GM12878 (cell line): ENCODE measurements at regions not wholly inside any gene's neighbourhood (a gene's known extent, or its start where the extent isn't known, plus 50 kb on each side); places are given as distances from the start of the nearest gene placed in this dataset.

Experiments
- ATAC-seq: fragments of 200-7000 bp; cut with Tn5 transposase; 3 replicates; pipeline ENCODE4 v1.9.1; 2020; ENCODE audit warnings: mild to moderate bottlenecking, moderate library complexity
- BruUV-seq: library from RNA; stranded (reverse); fragments of 400-500 nt; replicated peaks from 2 replicates; lab custom pipeline; 2021; lab: Mats Ljungman, UMichigan
- CTCF ChIA-PET: fragments of 300-600 bp; sonication (Branson Sonifier 250); formaldehyde crosslinking; extraction: SDS; loops from one replicate; lab custom pipeline; 2021; ENCODE audit warnings: inconsistent platforms; lab: Yijun Ruan, JAX
- POLR2A ChIA-PET: fragments of 350-600 bp; formaldehyde crosslinking; extraction: SDS; loops from one replicate; lab custom pipeline; 2021; ENCODE audit warnings: inconsistent platforms; lab: Charles Lee
- RAD21 ChIA-PET: fragments of 300-600 bp; sonication (Branson Sonifier 250); formaldehyde crosslinking; loops from one replicate; lab custom pipeline; 2023; ENCODE audit warnings: antibody characterized with exemption; ENCODE audit not compliant: unreplicated experiment; lab: Charles Lee
- SMC1A ChIA-PET: fragments of 300-600 bp; sonication (Branson Sonifier 250); formaldehyde crosslinking; loops from one replicate; lab custom pipeline; 2023; ENCODE audit not compliant: unreplicated experiment, uncharacterized antibody; lab: Charles Lee
- DNase-seq: peaks from one replicate; pipeline ENCODE4 v3.0.0-alpha.2; 2011; ENCODE audit warnings: low read depth, low spot score
- FAIRE-seq: peaks from 3 replicates; lab custom pipeline; 2011; peaks lifted over from hg19 to GRCh38; lab: Jason Lieb, UNC
- H2AFZ ChIP-seq: 2 replicates; pipeline ENCODE4 v1.6.0; 2011; ENCODE audit warnings: low read depth, low read length, control low read depth; ENCODE audit not compliant: control insufficient read depth
- H3K27ac ChIP-seq: 2 replicates; pipeline ENCODE4 v1.5.1; 2011; ENCODE audit warnings: control low read depth; ENCODE audit not compliant: control insufficient read depth, insufficient read depth
- H3K27me3 ChIP-seq, 2 experiments: replicated peaks in 1 of 2; 2 replicates each; pipeline versions ENCODE4 v1.6.0 to v1.6.1; 2011; ENCODE audit warnings: low read length in 1 of 2; ENCODE audit not compliant: control insufficient read depth in 2 of 2, insufficient read depth in 2 of 2
- H3K36me3 ChIP-seq, 2 experiments: 2 replicates each; pipeline ENCODE4 v1.5.1; 2011; ENCODE audit warnings: low read length in 1 of 2; ENCODE audit not compliant: control insufficient read depth in 2 of 2, insufficient read depth in 2 of 2
- H3K4me1 ChIP-seq: 2 replicates; pipeline ENCODE4 v1.6.1; 2011; ENCODE audit warnings: mild to moderate bottlenecking, low read length, moderate library complexity, mixed read lengths; ENCODE audit not compliant: control insufficient read depth, insufficient read depth
- H3K4me2 ChIP-seq: 2 replicates; pipeline ENCODE4 v1.6.0; 2011; ENCODE audit warnings: control low read depth; ENCODE audit not compliant: control insufficient read depth, insufficient read depth
- H3K4me3 ChIP-seq: fragments of 200-600 bp; sonication (generic); 2 replicates; pipeline ENCODE4 v1.5.1; 2016
- H3K79me2 ChIP-seq: 2 replicates; pipeline ENCODE4 v1.6.0; 2011; ENCODE audit warnings: low read length; ENCODE audit not compliant: control insufficient read depth, insufficient read depth
- H3K9ac ChIP-seq: 2 replicates; pipeline ENCODE4 v1.8.0; 2011; ENCODE audit warnings: low read length, control low read depth, mixed read lengths; ENCODE audit not compliant: control insufficient read depth, insufficient read depth
- H3K9me3 ChIP-seq: replicated peaks from 3 replicates; pipeline ENCODE4 v1.5.1; 2011; ENCODE audit warnings: mild to moderate bottlenecking, low read length; ENCODE audit not compliant: control insufficient read depth, insufficient read depth
- H4K20me1 ChIP-seq: 2 replicates; pipeline ENCODE4 v1.6.0; 2011; ENCODE audit not compliant: control insufficient read depth, insufficient read depth
- BMI1 ChIP-seq: fragments of 450-650 bp; IDR thresholded peaks from 2 replicates; pipeline ENCODE4 v1.6.1; 2016; ENCODE audit warnings: mild to moderate bottlenecking, moderate library complexity, borderline replicate concordance
- CHD1 ChIP-seq: IDR thresholded peaks from 2 replicates; pipeline ENCODE4 v1.6.1; 2012; ENCODE audit warnings: low read depth, low read length, improper control_type of control experiment
- GABPA ChIP-seq: IDR thresholded peaks from 2 replicates; pipeline ENCODE4 v1.6.1; 2014; ENCODE audit warnings: antibody characterized with exemption, low read depth, mild to moderate bottlenecking, inconsistent platforms
- HDAC2 ChIP-seq: fragments of 200-600 bp; sonication (generic); IDR thresholded peaks from 2 replicates; pipeline ENCODE4 v1.6.1; 2017
- MEF2B ChIP-seq: fragments of 450-650 bp; IDR thresholded peaks from 2 replicates; pipeline ENCODE4 v1.6.1; 2018; ENCODE audit warnings: mild to moderate bottlenecking, moderate library complexity; ENCODE audit not compliant: partially characterized antibody, poor library complexity, severe bottlenecking
- MYB ChIP-seq: fragments of 150-350 bp; IDR thresholded peaks from 2 replicates; pipeline ENCODE4 v1.6.1; 2014; ENCODE audit warnings: mild to moderate bottlenecking, low read depth, low read length, borderline replicate concordance
- PBX3 ChIP-seq: IDR thresholded peaks from 2 replicates; pipeline ENCODE4 v1.6.1; 2011; ENCODE audit warnings: mild to moderate bottlenecking, low read depth, low read length, moderate library complexity; ENCODE audit not compliant: insufficient replicate concordance
- RUNX3 ChIP-seq: IDR thresholded peaks from 2 replicates; pipeline ENCODE4 v1.6.1; 2012; ENCODE audit warnings: low read length, inconsistent platforms
- SIX5 ChIP-seq: IDR thresholded peaks from 2 replicates; pipeline ENCODE4 v1.6.1; 2011; ENCODE audit warnings: mild to moderate bottlenecking, low read depth, low read length, moderate library complexity; ENCODE audit not compliant: severe bottlenecking
- SPI1 ChIP-seq: IDR thresholded peaks from 2 replicates; pipeline ENCODE4 v1.6.1; 2011; ENCODE audit warnings: low read depth, mild to moderate bottlenecking, low read length, moderate library complexity, borderline replicate concordance; ENCODE audit not compliant: insufficient read depth
- SRF ChIP-seq, 2 experiments: IDR thresholded peaks; 2 replicates each; pipeline ENCODE4 v1.6.1; 2011; ENCODE audit warnings: low read depth in 2 of 2, low read length in 2 of 2, mild to moderate bottlenecking in 1 of 2, moderate library complexity in 1 of 2
- SUZ12 ChIP-seq: fragments of 200-600 bp; sonication (generic); IDR thresholded peaks from one replicate; pipeline ENCODE4 v1.6.1; 2018; ENCODE audit warnings: antibody characterized with exemption, mild to moderate bottlenecking; ENCODE audit not compliant: unreplicated experiment
- TAF1 ChIP-seq: IDR thresholded peaks from 2 replicates; pipeline ENCODE4 v1.6.1; 2011; ENCODE audit warnings: mild to moderate bottlenecking, low read depth, low read length, borderline replicate concordance
- ZNF217 ChIP-seq: fragments of 450-650 bp; IDR thresholded peaks from 2 replicates; pipeline ENCODE4 v1.6.1; 2017; ENCODE audit warnings: antibody characterized with exemption, mild to moderate bottlenecking
- ZSCAN29 ChIP-seq: fragments of 450-650 bp; IDR thresholded peaks from 2 replicates; pipeline ENCODE4 v1.6.1; 2017; ENCODE audit warnings: mild to moderate bottlenecking, moderate library complexity
- WGBS: methylation state at CpG from one replicate; pipeline ENCODE4 v1.1.6; 2016; ENCODE audit warnings: low lambda C conversion rate; ENCODE audit not compliant: insufficient replicate concordance, insufficient coverage; ENCODE audit errors: missing lambda C conversion rate; 5-methylcytosine and 5-hydroxymethylcytosine counted together
- in situ Hi-C: fragments of 300-500 bp; cut with MboI; formaldehyde crosslinking; loops from 9 replicates; pipeline ENCODE4 v1.14.3; 2018; ENCODE audit warnings: mixed read lengths
- intact Hi-C: fragments of 100-400 bp; cut with micrococcal nuclease; formaldehyde crosslinking; loops from one replicate; pipeline ENCODE4 v1.14.2; 2022; ENCODE audit not compliant: unreplicated experiment

- FAIRE-seq, result no peak
- DNase-seq, result no peak
- no peak overlapping the region for H2AFZ ChIP-seq
- H3K4me2 ChIP-seq, result no peak overlapping the region
- TF ChIP-seq SUZ12 (no peak), TAF1 (no peak), ZSCAN29 (no peak), HDAC2 (no peak), SIX5 (no peak), BMI1 (no peak), SPI1 (no peak)
- TF ChIP-seq, all 136 proteins: peak for 0
- Histone ChIP-seq H3K9me3 (no peaks in the 10 kb centered on the region), H3K9ac (no peak overlapping the region), H4K20me1 (no peaks in the 10 kb centered on the region), H3K27me3 (no peaks in the 10 kb centered on the region), H3K27ac (no peak overlapping the region), H3K4me3 (no peak overlapping the region), H3K79me2 (no peaks in the 10 kb centered on the region), H3K4me1 (no peaks in the 10 kb centered on the region), H3K36me3 (no peaks in the 10 kb centered on the region)
- ChIA-PET CTCF (no interaction called here), RAD21 (no interaction called here), SMC1A (no interaction called here), POLR2A (interaction anchor here (0.5 kb wide), 1 partner anchor 92 kb away, joined by 3 read pairs; no protein-coding TSS in a partner anchor)
- in situ Hi-C loops (no loop called here), intact Hi-C loops (no loop called here)
- 27% methylated on average over 6 of the region's 6 CpGs for WGBS
- ATAC-seq, result no peak
- no TSS peak for BruUV-seq
Observed at GRCh38 chr2:220178991-220179695, 551.7 kb downstream of the SLC4A3 start.

GRCh38 chr2:220181165-220181564, 553.7 kb downstream of the SLC4A3 start:
- Histone ChIP-seq H3K4me1 (no peaks in the 10 kb centered on the region), H3K9me3 (no peaks in the 10 kb centered on the region), H3K9ac (no peak overlapping the region), H4K20me1 (no peaks in the 10 kb centered on the region), H3K27me3 (no peaks in the 10 kb centered on the region), H3K4me3 (no peak overlapping the region), H3K79me2 (no peaks in the 10 kb centered on the region), H3K27ac (no peak overlapping the region), H2AFZ (no peak overlapping the region), H3K4me2 (no peak overlapping the region), H3K36me3 (no peaks in the 10 kb centered on the region)
- FAIRE-seq, result no peak
- intact Hi-C loops (no loop called here), in situ Hi-C loops (no loop called here)
- ChIA-PET SMC1A (no interaction called here), POLR2A (no interaction called here), CTCF (no interaction called here), RAD21 (no interaction called here)
- no TSS peak for BruUV-seq
- ATAC-seq, result no peak
- 0% methylated on average over 1 of the region's 1 CpG for whole genome bisulfite sequencing
- no peak for DNase-seq
- TF ChIP-seq SRF (IDR thresholded peaks at IDR 0.05; ENCODE audit: low read depth in 2 of 2, low read length in 2 of 2) (no peak), RUNX3 (no peak), CHD1 (no peak), MEF2B (no peak), PBX3 (no peak), GABPA (no peak), ZNF217 (no peak), MYB (no peak)
